NCI-H2029 (cell line): ENCODE measurements at regions not wholly inside any gene's neighbourhood (a gene's known extent, or its start where the extent isn't known, plus 50 kb on each side); places are given as distances from the start of the nearest gene placed in this dataset.

Experiments
- DNase-seq: peaks from one replicate; lab custom pipeline; 2025; lab: John Stamatoyannopoulos, UW

- no peak for DNase-seq
Measured at GRCh38 chr18:27274901-27275300, 89.8 kb upstream of the CHST9 start.

GRCh38 chr18:27270508-27270907 is 85.4 kb upstream of the CHST9 start:
- DNase-seq, result no peak

- DNase-seq, result no peak
Measured at GRCh38 chr18:27263369-27263768, 78.3 kb upstream of the CHST9 start.

DNA sequence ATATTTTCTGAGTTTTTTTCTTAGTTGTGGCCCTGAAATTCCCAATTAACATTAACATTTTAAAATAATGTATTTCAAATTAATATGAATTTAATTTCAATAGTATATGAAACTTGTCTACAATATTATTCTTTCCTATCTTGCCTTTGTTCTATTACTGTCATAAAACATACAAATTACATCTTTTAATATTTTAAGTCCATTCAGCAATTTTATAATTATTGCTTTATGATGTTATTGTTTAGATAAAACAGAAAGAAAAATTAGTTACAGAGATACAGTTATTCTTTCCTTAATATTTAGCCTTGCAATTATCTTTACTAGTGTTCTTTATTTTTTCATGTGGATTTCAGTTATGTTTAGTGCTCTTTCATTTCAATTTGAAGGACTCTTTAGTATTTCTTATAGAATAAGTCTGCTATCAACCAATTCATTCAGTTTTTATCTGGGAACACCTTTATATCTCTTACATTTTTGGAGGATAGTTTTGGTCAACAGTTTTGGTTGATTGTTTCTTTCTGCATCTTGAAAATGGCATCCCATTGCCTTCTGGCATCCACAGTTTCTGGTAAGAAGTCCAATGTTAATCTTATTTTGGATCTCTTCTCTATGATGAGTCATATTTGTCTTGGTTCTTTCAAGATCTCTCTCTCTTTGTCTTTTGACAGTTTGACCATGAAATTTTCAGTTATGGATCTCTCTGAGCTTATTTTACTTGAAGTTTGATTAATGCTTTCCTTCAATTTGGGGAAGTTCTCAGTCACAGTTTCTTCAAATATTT is 76.9 kb upstream of the CHST9 start:
- DNase-seq, result no peak

GRCh38 chr18:27253571-27253970 is 68.5 kb upstream of the CHST9 start:
- DNase-seq, result no peak

GRCh38 chr18:27250471-27250870 is 65.4 kb upstream of the CHST9 start:
- no peak for DNase-seq

DNA sequence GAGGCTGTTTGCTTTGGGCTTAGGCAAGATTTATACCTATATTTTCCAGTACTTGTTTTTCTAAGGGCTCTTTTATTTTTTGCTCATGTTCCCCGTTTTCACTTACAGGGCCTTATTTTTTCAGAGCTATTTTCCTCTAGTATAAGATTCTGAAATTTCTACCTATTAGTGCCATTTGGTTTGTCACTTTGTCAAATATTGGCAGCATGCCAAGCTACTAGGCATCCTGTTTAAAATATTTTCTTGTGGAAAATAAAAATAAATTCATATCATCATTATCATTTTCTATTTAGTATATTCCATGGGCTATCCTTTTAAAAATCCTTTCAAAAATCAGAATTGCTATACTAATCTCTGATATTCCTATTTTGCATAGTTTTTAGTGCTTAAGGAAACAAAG is 64.8 kb upstream of the CHST9 start:
- no peak for DNase-seq

- DNase-seq, result no peak
Measured at GRCh38 chr18:27244259-27244658, 59.2 kb upstream of the CHST9 start.

- DNase-seq, result no peak
Measured at GRCh38 chr18:27242392-27243047, 57.4 kb upstream of the CHST9 start.

DNA sequence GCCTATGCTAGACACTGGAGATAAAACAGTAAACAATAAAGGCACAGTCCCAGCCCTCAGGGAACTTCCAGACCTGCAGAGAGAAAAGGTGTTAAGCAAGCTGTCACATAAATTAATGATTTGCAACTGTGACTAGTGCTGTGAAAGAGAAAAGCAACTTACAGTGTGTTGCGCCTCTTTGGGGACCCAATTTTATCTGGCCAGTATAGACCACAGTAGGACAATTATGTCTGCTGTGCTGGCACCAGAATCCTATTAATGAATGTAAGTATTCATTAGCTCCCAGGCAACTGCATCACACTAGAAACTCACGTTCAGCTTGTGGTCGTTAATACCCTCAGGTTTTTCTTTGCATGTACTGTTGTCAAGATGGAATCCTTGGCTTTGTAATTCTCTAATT is 55.3 kb upstream of the CHST9 start:
- no peak for DNase-seq

DNA sequence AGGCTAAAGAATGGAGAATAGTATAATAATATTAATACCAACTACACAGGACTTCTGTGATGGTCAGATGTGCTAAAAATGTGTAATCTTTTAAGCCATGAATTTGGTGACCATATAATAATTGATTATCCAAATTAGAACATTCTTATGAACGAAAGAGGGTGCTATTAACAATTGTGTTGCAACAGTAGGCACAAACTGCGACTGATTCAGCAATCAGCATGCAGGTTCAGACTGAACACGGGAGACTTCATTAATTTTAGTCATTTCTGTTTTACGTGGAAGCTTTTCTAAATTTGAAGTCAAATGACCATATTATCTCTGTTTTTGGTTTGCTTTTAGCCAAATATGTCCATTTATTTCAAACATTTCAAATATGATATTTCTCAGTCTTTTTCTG is 54.6 kb upstream of the CHST9 start:
- no peak for DNase-seq

- DNase-seq, result no peak
Measured at GRCh38 chr18:27235218-27235870, 50.2 kb upstream of the CHST9 start.
